GM20431 (cell line): ENCODE measurements at regions not wholly inside any gene's neighbourhood (a gene's known extent, or its start where the extent isn't known, plus 50 kb on each side); places are given as distances from the start of the nearest gene placed in this dataset.
"Not testable (repeated sequence)": the region's sequence is repeated elsewhere in the genome, so short reads cannot be mapped to it uniquely, and the experiment has no call there.

Experiments
- in situ Hi-C: fragments of 300-500 bp; cut with MseI, MboI; formaldehyde crosslinking; loops from one replicate; pipeline ENCODE4 v1.15.0; 2020; ENCODE audit warnings: low sequenced_read_pairs; ENCODE audit not compliant: unreplicated experiment

DNA sequence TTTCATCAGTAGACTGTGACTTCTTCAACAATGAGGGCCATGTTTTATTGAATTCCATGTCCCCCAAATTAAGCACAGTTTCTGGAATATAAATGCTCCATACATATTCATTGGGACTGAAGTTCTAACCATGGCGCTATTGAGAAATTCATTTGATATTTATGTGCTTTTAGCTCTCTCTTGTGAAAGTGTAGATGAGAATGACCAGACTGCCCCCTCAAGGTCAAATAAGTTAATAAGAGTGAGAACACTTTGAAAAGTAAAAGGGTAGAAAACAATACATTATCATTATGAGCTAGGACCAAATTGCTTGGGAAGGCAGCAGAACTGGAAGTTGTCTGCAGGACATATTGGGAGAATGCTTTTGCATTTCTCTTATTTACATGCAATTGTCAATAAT lies 597.9 kb downstream of the EPM2A start:
- in situ Hi-C loops, result no loop called here

DNA sequence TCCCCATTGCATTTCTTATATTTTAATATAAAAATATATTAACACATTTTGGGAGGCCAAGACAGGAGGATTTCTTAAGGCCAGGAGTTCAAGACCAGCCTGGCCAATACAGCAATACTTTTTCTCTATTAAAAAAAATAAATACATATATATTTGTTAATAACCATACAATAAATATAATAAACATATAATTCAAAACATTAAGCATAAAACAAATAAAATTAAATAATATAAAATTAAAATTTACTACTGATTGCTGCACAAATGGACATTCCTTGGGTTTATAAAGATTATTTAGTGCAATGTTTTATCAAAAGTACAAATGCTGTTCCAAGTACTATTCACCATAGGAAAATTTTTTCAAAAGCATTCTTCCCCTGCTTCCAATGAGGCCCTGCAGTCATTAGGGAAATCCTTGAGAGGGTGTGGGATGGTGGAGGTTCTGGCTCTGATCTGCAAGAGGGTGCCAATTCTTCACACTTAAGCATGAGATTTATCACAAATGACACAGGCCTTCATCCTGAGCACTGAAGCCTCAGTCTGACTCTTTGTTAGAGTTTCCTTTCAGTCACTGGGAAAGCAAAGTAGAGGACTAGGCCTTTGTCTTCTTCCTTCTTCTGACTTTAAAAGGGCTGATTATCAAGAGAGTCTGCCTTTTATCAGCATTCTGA lies 596.7 kb downstream of the EPM2A start:
- in situ Hi-C loops, result no loop called here

- in situ Hi-C loops, result no loop called here
Measured at GRCh38 chr6:145139140-145139850, 596.0 kb downstream of the EPM2A start.

- in situ Hi-C loops, result no loop called here
Measured at GRCh38 chr6:145139895-145140294, 595.4 kb downstream of the EPM2A start.

DNA sequence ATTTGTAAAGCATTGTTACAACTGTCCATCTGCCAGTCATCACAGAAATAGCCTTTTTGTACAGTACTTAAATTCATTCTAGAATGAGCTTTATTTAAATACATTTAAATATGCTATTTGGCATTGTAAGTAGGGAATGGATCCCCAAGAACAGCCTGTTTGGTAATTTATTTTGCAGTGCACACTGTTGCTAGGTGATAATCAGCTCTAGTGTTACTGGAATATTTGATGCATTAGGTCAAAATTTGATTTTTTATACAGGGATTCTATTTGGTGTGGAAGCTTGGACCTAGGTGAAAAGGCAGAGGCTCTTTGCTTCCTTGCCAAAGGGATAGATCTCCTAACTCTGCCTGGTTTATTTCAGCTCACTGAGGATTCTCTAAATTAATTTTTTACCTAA lies 593.7 kb downstream of the EPM2A start:
- in situ Hi-C loops, result no loop called here

- in situ Hi-C loops, result no loop called here
Measured at GRCh38 chr6:145142958-145143357, 592.4 kb downstream of the EPM2A start.

DNA sequence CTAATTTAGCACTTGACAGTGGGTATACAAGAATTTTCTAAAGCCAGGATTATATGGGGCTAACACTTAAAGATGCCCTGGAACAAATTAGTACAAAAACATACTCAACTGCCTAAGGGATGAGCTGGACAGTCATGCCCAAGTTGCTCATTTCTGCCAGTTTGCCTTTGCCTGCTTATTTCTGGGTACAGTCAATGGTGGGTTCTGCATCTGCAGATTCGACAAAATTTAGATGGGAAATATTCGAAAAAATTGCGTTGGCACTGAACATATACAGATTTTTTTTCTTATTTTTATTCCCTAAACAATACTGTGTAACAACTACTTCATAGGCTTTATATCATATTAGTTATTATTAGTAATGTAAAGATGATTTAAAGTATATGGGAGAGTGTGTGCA lies 591.9 kb downstream of the EPM2A start:
- in situ Hi-C loops, result no loop called here

DNA sequence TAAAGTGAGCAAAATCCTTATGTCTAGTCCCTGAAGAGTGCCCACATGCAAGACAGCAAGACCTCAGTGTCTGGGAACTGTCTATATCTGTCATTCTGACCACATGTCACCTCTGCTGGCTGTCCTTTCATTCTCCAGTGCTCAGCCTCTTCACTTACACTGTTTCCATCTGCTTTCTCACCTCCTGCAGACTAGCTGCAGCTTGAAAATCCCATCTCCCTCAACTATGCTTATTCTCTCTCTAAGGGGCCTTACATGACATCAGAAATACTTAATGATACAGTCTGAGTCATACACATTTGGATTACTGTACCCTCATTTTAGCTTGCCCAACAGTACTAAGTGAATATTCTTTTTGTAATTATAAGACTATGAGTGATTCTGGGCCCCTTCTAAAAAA lies 587.8 kb downstream of the EPM2A start:
- in situ Hi-C loops, result no loop called here

DNA sequence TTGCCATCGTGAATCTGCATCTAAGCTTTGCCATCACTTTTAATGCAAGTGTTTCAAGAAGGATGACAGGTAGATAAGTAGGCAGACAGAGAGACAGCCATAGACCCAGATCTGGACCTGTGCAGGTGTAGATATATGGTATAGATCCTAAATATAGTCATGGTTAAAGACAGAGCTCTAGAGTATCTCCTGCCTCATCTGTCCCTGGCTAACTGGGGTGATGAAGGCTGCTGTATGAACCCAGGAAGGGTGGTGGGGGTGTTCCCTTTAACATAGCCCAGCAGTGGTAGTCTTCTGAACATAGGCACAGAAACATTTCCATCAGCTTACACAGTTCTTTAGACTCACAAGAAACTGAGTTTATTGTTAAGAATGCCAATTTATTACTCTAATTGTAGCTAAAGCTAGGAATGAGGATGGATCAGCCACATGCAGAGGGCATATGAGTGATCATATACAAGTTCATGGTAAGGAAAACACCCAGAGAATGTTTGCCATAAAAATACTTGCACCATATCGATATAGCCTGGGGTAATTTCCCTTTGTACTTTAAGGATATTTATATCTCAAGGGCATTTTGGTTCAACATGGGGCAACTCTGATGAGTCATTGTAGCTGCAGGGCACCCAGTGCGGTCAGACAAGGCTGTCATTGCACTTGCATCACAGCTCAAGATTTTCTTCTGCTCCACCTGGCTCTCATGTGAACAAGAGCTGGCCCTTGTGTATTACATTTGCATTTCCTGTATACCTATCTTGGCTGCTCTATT lies 587.2 kb downstream of the EPM2A start:
- in situ Hi-C loops, result no loop called here

DNA sequence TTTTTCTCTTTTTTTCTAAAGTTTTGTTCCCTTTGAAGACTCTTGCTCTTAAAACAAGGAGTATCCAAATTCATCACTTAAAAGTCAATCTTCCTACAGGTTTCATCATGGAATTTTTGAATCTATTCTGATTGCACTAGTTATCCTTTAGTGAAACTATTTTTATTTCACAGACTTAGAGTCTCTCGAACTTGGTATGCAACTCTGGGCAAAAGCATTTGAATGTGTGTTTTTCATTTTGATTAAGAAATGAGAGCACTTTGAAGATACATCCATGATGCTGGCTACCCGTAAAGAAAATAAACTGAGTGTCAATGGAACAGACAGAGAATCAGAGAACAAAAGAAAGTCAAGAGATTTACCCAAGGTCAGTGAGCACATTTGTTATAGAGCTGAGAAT lies 586.5 kb downstream of the EPM2A start:
- in situ Hi-C loops, result no loop called here

- in situ Hi-C loops, result no loop called here
Measured at GRCh38 chr6:145151624-145152023, 583.7 kb downstream of the EPM2A start.

GRCh38 chr6:145153495-145153894 lies 581.8 kb downstream of the EPM2A start:
- in situ Hi-C loops, result no loop called here

DNA sequence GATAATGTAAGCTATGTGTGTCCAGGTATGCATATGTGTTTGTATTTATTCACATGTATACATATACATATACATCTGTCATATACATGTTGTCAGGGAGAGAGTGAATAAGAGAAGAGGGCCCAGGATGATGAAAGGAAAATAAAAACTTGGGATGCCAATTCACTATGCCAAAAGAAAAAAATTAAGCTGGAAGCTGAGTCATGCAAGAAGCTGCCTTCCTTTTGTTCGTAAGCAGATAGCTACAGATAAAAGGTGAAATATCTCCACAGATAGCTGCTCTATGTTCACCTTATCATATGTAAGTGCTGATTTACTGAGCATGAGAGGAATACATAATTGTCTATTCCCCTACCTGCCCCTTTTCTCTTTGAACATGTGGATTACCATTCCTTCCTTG lies 579.9 kb downstream of the EPM2A start:
- in situ Hi-C loops, result no loop called here

DNA sequence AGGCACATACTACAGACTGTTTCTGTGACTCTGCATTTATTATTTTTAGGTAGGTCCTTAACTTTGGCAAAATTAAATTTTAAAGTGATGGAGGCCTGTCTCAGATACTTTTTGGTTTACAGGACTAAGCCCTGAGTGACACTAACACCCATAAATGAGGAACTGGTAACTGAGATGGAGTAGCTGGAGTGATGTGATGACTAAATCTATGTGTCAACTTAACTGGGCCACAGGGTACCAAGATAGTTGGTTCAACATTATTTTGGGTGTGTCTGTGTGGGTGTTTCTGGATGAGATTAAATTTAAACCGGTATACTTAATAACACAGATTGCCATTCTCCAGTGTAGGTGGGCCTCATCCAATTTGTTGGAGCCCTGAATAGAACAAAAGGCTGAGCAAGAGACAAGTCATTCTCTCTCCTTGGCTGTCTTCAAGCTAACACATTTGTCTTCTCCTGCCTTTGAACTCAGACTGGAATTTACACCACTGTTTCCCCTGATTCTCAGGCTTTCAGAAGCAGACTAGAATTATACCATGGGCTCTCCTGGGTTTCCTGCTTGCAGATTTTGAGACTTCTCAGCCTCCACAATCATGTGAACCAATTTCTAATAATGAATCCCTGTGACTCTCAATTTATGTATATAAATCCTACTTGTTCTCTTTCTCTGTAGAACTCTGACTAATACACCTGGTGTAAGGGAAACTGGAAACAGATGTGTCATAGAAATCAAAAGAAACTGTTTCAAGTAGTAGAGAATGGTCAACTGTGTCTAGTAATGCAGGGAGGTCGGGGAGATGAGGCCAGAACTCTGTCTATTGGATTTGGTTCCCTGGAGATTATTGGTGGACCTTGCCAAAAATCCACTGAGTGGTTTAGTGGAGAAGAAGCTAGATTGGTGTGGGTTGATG lies 579.2 kb downstream of the EPM2A start:
- in situ Hi-C loops, result no loop called here

- in situ Hi-C loops, result not testable (repeated sequence)
Measured at GRCh38 chr6:145158636-145159035, 576.7 kb downstream of the EPM2A start.

- in situ Hi-C loops, result no loop called here
Measured at GRCh38 chr6:145159921-145160320, 575.4 kb downstream of the EPM2A start.

DNA sequence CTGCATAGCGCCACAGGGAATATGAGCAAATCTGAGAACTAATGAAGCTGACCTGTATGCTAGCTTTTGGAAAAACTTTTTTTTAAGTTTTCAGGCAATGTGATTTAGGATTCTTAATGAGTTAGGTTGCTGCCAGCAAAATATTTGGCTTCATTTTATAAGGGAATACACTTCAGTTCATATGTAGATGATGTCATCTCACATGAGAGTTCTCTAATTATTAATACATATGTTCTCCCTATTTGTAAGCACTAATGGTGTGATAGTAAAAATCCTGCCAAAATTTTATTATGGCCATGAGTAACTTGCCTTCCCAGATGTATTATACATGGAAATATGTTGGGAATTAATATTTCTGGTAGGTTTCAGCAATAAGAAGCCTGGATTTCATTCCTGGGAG lies 573.8 kb downstream of the EPM2A start:
- in situ Hi-C loops, result no loop called here

DNA sequence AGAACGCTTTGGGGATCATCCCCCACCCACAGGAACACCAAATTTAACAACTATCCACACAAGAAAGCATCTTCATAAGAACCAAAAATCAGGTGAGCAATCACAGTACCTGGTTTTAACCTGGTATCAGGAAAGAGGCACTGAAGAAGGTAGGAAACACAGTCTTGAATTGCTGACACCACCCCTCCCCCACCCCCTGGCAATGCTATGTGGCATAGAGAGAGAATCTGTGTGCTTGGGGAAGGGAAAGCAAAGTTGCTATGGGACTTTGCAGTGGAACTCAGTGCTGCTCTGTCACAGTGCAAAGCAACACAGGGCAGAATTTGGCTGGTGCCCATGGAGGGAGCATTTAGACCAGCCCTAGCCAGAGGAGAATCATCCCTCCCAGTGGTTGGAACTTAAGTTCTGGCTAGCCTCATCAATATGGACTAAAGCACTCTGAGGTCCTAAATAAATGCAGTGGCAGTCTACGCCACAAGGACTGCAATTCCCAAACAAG lies 565.5 kb downstream of the EPM2A start:
- in situ Hi-C loops, result no loop called here

DNA sequence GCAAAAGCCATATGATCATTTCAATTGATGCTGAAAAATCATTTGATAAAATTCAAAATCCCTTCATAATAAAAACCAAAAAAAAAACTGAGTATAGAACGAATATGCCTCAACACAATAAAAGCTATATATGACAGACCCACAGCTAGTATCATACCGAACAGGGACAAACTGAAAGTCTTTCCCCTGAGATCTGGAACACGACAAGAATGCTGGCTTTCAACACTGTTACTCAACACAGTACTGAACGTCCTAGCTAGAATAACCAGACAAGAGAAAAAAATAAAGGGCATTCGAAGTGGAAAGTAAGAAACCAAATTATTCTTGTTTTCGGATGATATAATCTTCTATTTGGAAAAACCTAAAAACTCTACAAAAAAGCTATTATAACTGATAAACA lies 559.9 kb downstream of the EPM2A start:
- in situ Hi-C loops, result no loop called here

GRCh38 chr6:145178391-145178790 lies 556.9 kb downstream of the EPM2A start:
- in situ Hi-C loops, result no loop called here
